GM18873 (cell line): ENCODE measurements at regions not wholly inside any gene's neighbourhood (a gene's known extent, or its start where the extent isn't known, plus 50 kb on each side); places are given as distances from the start of the nearest gene placed in this dataset.

ENCODE experiments used
- ATAC-seq: cut with Tn5 transposase; IDR thresholded peaks from one replicate; pipeline ENCODE4 v1.9.1; 2021; ENCODE audit warnings: mild to moderate bottlenecking, moderate library complexity, moderate number of reproducible peaks; ENCODE audit not compliant: unreplicated experiment, low FRiP score

GRCh38 chr6:95325916-95326315 lies 251.4 kb upstream of the MANEA start:
- no peak for ATAC-seq

GRCh38 chr6:95328231-95328630 lies 249.1 kb upstream of the MANEA start:
- ATAC-seq, result no peak

GRCh38 chr6:95352064-95352795 lies 225.1 kb upstream of the MANEA start:
- ATAC-seq, result no peak

- ATAC-seq, result no peak
Measured at GRCh38 chr6:95354551-95354950, 222.8 kb upstream of the MANEA start.

GRCh38 chr6:95357380-95358020 lies 219.8 kb upstream of the MANEA start:
- ATAC-seq, result no peak

- ATAC-seq, result no peak
Measured at GRCh38 chr6:95364016-95364604, 213.2 kb upstream of the MANEA start.

GRCh38 chr6:95365454-95365853 lies 211.9 kb upstream of the MANEA start:
- ATAC-seq, result no peak

GRCh38 chr6:95366414-95366813 lies 210.9 kb upstream of the MANEA start:
- ATAC-seq, result no peak

GRCh38 chr6:95383878-95384277 lies 193.5 kb upstream of the MANEA start:
- no peak for ATAC-seq

GRCh38 chr6:95384988-95385387 lies 192.3 kb upstream of the MANEA start:
- no peak for ATAC-seq

- no peak for ATAC-seq
Measured at GRCh38 chr6:95387845-95388244, 189.5 kb upstream of the MANEA start.

GRCh38 chr6:95404777-95405176 lies 172.6 kb upstream of the MANEA start:
- no peak for ATAC-seq

GRCh38 chr6:95408111-95408510 lies 169.2 kb upstream of the MANEA start:
- ATAC-seq, result no peak

- ATAC-seq, result no peak
Measured at GRCh38 chr6:95410168-95410567, 167.2 kb upstream of the MANEA start.

GRCh38 chr6:95413789-95414188 lies 163.5 kb upstream of the MANEA start:
- ATAC-seq, result no peak

GRCh38 chr6:95417856-95418255 lies 159.5 kb upstream of the MANEA start:
- no peak for ATAC-seq

- ATAC-seq, result no peak
Measured at GRCh38 chr6:95420792-95421191, 156.5 kb upstream of the MANEA start.

GRCh38 chr6:95423331-95423730 lies 154.0 kb upstream of the MANEA start:
- ATAC-seq, result no peak

GRCh38 chr6:95431637-95432228 lies 145.6 kb upstream of the MANEA start:
- no peak for ATAC-seq

GRCh38 chr6:95439741-95440140 lies 137.6 kb upstream of the MANEA start:
- no peak for ATAC-seq

- ATAC-seq, result no peak
Measured at GRCh38 chr6:95448208-95448607, 129.1 kb upstream of the MANEA start.
